GM12872 (cell line): ENCODE measurements at regions not wholly inside any gene's neighbourhood (a gene's known extent, or its start where the extent isn't known, plus 50 kb on each side); places are given as distances from the start of the nearest gene placed in this dataset.

Experiments used
- TF ChIP-seq, protein P1 (sequence below): IDR thresholded peaks from 3 replicates; pipeline ENCODE4 v1.5.1; 2011; ENCODE audit warnings: low read depth, mild to moderate bottlenecking, low read length, moderate library complexity; ENCODE audit not compliant: insufficient read depth

- TF ChIP-seq, protein P1, sequence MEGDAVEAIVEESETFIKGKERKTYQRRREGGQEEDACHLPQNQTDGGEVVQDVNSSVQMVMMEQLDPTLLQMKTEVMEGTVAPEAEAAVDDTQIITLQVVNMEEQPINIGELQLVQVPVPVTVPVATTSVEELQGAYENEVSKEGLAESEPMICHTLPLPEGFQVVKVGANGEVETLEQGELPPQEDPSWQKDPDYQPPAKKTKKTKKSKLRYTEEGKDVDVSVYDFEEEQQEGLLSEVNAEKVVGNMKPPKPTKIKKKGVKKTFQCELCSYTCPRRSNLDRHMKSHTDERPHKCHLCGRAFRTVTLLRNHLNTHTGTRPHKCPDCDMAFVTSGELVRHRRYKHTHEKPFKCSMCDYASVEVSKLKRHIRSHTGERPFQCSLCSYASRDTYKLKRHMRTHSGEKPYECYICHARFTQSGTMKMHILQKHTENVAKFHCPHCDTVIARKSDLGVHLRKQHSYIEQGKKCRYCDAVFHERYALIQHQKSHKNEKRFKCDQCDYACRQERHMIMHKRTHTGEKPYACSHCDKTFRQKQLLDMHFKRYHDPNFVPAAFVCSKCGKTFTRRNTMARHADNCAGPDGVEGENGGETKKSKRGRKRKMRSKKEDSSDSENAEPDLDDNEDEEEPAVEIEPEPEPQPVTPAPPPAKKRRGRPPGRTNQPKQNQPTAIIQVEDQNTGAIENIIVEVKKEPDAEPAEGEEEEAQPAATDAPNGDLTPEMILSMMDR: no peak
These were observed 185.6 kb upstream of the DMRT1 start for GRCh38 chr9:655875-656274.

GRCh38 chr9:656926-657568, 184.4 kb upstream of the DMRT1 start:
- TF ChIP-seq, protein P1: no peak

DNA sequence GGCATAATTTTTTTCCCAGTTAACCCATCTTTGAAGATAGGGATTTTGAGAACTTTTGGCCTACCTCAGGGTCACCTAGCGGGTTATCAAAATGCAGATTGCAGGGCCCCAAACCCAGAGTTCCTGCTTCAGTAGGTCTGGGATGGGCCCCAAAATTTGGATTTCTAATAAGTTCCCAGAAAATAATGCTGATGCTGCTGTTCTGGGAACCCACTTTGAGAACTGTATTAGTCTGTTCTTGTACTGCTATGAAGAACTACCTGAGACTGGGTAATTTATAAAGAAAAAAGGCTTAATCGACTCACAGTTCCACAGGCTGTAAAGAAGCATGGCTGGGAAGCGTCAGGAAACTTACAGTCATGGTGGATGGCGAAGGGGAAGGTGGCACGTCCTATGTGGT, 182.2 kb upstream of the DMRT1 start:
- TF ChIP-seq, protein P1: no peak

DNA sequence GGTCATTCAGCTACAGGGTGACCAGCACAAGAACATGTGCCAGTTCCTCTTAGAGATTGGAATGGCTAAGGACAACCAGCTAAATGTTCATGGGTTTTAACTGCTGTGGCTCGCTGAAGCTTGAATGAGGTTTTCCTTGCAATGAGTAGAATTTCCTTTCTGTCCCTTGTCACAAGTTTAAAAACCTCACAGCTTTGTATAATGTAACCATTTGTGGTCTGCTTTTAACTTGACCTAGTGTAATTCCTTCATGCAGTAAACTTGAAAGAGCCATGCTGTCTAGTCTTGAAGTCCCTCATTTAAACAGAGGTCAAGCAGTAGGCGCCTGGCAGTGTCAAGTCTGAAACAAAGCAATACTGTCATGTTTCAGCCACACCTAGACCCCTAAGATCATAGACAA, 181.3 kb upstream of the DMRT1 start:
- TF ChIP-seq, protein P1: no peak

- TF ChIP-seq, protein P1: no peak
These were observed 178.0 kb upstream of the DMRT1 start for GRCh38 chr9:663541-663940.

DNA sequence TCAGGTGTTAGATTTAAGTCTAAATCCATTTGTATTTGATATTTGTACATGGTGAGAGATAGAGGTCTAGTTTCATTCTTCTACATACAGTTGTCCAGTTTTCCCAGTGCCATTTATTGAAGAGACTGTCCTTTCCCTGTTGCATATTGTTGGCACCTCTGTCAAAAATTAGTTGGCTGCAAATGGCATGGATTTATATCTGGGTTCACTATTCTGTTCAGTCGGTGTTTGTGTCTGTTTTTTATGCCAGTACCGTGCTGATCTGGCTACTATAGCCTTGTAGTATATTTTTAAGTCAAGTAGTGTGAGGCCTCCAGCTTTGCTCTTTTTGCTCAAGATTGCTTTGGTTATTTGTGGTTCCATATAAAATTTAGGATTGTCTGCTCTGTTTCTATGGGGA, 176.2 kb upstream of the DMRT1 start:
- TF ChIP-seq, protein P1: no peak

DNA sequence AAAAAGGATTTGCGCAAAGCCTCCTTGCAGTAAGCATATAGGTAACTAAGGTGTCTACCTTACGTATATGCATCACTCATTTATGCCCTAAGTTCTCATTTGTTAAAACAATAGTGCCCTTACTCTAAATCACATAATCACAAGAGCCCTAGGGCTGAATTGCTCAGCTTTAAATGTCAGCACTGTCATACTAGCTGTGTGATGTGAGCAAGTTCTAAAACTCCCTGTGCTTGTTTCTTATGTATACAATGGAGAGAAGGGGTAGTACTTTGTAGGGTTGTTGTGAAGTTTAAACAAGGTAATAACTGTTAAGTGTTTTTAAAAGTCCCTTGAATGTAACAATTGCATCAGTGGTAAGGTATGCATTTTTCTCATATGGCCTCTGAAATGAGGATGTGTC, 169.5 kb upstream of the DMRT1 start:
- TF ChIP-seq, protein P1: no peak

DNA sequence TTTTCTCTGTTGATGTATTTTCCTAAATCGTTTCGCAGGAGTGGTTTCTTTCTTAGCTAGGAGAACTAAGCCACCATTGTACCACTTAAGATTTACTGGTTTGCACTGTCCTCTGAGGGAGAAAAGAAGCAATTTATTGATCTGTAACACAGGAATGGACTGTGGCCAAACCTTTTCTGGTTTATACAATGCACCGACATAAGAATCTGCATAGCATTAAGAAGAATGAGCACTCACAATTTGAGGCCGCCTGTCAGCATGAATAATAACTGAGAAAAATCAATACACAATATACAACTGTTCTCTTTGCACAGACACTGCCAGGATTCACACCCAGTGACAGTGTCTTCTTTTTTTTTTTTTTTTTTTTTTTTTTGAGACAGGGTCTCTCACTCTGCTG, 168.6 kb upstream of the DMRT1 start:
- TF ChIP-seq, protein P1: no peak
